Thyroid gland (tissue), 4 donors: ENCODE measurements at regions not wholly inside any gene's neighbourhood (a gene's known extent, or its start where the extent isn't known, plus 50 kb on each side); places are given as distances from the start of the nearest gene placed in this dataset.

Source experiments
- DNase-seq, 2 donors: peaks; one replicate each; pipeline ENCODE4 v3.0.0-alpha.2; 2019
- H3K27ac ChIP-seq, 3 donors: fragments of 200-600 bp; sonication (generic); 1 replicate in 2 of 3; 2 replicates in 1 of 3; pipeline ENCODE4 v1.5.1; 2016 to 2019; ENCODE audit warnings: mild to moderate bottlenecking in 1 of 3, moderate library complexity in 1 of 3
- H3K27me3 ChIP-seq: fragments of 200-600 bp; sonication (generic); one replicate; pipeline ENCODE4 v1.5.1; 2019
- H3K36me3 ChIP-seq, 2 donors: fragments of 200-600 bp; sonication (generic); one replicate each; pipeline ENCODE4 v1.5.1; 2016 to 2019
- H3K4me1 ChIP-seq, 2 donors: fragments of 200-600 bp; sonication (generic); one replicate each; pipeline ENCODE4 v1.5.1; 2017 to 2019
- H3K4me3 ChIP-seq, 3 donors: fragments of 200-600 bp; sonication (generic); replicated peaks in 1 of 3; 1 replicate in 2 of 3; 2 replicates in 1 of 3; pipeline ENCODE4 v1.5.1; 2016; ENCODE audit warnings: mild to moderate bottlenecking in 1 of 3
- H3K9me3 ChIP-seq: fragments of 200-600 bp; sonication (generic); one replicate; pipeline ENCODE4 v1.5.1; 2017
- CTCF ChIP-seq, 6 experiments: fragments of 200-600 bp in 3 of 6; fragments of 450-650 bp in 3 of 6; sonication (generic) in 3 of 6; IDR thresholded peaks; one replicate each; pipeline ENCODE4 v1.5.1; 2016 to 2019; ENCODE audit warnings: antibody characterized with exemption in 6 of 6, mild to moderate bottlenecking in 2 of 6, inconsistent platforms in 1 of 6, moderate library complexity in 1 of 6
- POLR2A ChIP-seq, 2 donors: fragments of 450-650 bp; IDR thresholded peaks; one replicate each; pipeline ENCODE4 v1.6.1; 2017; ENCODE audit warnings: antibody characterized with exemption in 2 of 2, mild to moderate bottlenecking in 2 of 2, moderate library complexity in 1 of 2
- WGBS, 2 donors: methylation state at CpG; one replicate each; pipeline ENCODE4 v1.1.5; 2017; 5-methylcytosine and 5-hydroxymethylcytosine counted together
- intact Hi-C: fragments of 100-400 bp; cut with DNase I; formaldehyde crosslinking; loops from one replicate; pipeline ENCODE4 v1.15.1; 2023

DNA sequence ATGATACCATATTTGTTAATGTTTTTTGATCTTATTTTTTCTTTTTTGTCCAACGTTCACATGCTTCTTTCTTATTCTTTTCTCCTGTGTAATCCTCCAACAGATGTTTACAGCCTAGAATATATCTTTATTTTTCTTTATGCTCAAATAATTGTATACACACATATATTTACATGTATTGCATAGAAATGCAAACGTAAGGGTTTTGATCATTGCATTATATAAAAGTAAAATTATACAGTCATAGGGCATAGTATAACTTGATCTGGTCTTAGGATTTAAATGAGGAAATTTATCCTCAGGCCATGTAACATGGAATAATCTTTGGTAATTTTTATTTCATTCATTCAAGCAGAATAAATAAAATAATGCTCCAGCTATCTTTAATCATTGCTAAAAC is 84.9 kb upstream of the EEF1E1 start:
- Histone ChIP-seq H3K9me3 (no peaks in the 10 kb centered on the region), H3K27ac (no peak overlapping the region), H3K4me1 (peaks cover 8 to 12% of the 10 kb centered on the region in 2 donors), H3K27me3 (no peaks in the 10 kb centered on the region), H3K36me3 (no peaks in the 10 kb centered on the region), H3K4me3 (no peak overlapping the region)
- intact Hi-C loops = no loop called here
- DNase-seq = no peak
- 92% methylated on average over 2 of the region's 2 CpGs for WGBS, 2 donors
- TF ChIP-seq POLR2A (IDR thresholded peaks at IDR 0.05) (no peak), CTCF (IDR thresholded peaks at IDR 0.05) (no peak)

GRCh38 chr6:8182902-8183665 is 80.7 kb upstream of the EEF1E1 start:
- Histone ChIP-seq H3K27ac (peak overlapping the region in 2 of 3 donors; percentile 20 to 57), H3K4me3 (no peak overlapping the region), H3K9me3 (no peaks in the 10 kb centered on the region), H3K36me3 (no peaks in the 10 kb centered on the region), H3K4me1 (peaks cover 23 to 30% of the 10 kb centered on the region in 2 donors), H3K27me3 (no peaks in the 10 kb centered on the region)
- WGBS, 2 donors = 30 to 51% methylated on average over 9 of the region's 9 CpGs
- intact Hi-C loops = no loop called here
- peak; percentile 28 to 43 for DNase-seq
- TF ChIP-seq POLR2A (IDR thresholded peaks at IDR 0.05) = no peak
- no peak for TF ChIP-seq CTCF (IDR thresholded peaks at IDR 0.05)

GRCh38 chr6:8181951-8182845 is 79.8 kb upstream of the EEF1E1 start:
- Histone ChIP-seq H3K4me3 (no peak overlapping the region), H3K4me1 (peaks cover 23 to 30% of the 10 kb centered on the region in 2 donors), H3K36me3 (no peaks in the 10 kb centered on the region), H3K27me3 (no peaks in the 10 kb centered on the region), H3K27ac (peak overlapping the region in 2 of 3 donors; percentile 20 to 57), H3K9me3 (no peaks in the 10 kb centered on the region)
- TF ChIP-seq POLR2A (IDR thresholded peaks at IDR 0.05) (no peak), CTCF (IDR thresholded peaks at IDR 0.05) (no peak)
- intact Hi-C loops = no loop called here
- 50 to 55% methylated on average over 10 of the region's 10 CpGs for WGBS, 2 donors
- peak; percentile 36 to 53 for DNase-seq

- intact Hi-C loops = no loop called here
- Histone ChIP-seq H3K27ac (peak overlapping the region; percentile 28 to 72 (median 37)), H3K4me3 (no peak overlapping the region), H3K27me3 (no peaks in the 10 kb centered on the region), H3K9me3 (no peaks in the 10 kb centered on the region), H3K36me3 (no peaks in the 10 kb centered on the region), H3K4me1 (peaks cover 23 to 30% of the 10 kb centered on the region in 2 donors)
- DNase-seq = no peak
- TF ChIP-seq CTCF (IDR thresholded peaks at IDR 0.05) = no peak
- TF ChIP-seq POLR2A (IDR thresholded peaks at IDR 0.05) = no peak
- 68 to 73% methylated on average over 2 of the region's 2 CpGs for WGBS, 2 donors
Measured at GRCh38 chr6:8181160-8181881, 79.0 kb upstream of the EEF1E1 start.
